HCT116 (cell line): ENCODE measurements at regions not wholly inside any gene's neighbourhood (a gene's known extent, or its start where the extent isn't known, plus 50 kb on each side); places are given as distances from the start of the nearest gene placed in this dataset.

Experiments
- ATAC-seq: fragments of 200-7000 bp; cut with Tn5 transposase; 2 replicates; pipeline ENCODE4 v1.9.1; 2020; ENCODE audit warnings: mild to moderate bottlenecking, moderate library complexity
- BruUV-seq: library from RNA; stranded (reverse); fragments of 400-500 nt; replicated peaks from 2 replicates; lab custom pipeline; 2021; lab: Mats Ljungman, UMichigan
- CTCF ChIA-PET: fragments of 300-600 bp; sonication (Branson Sonifier 250); formaldehyde crosslinking; loops from one replicate; lab custom pipeline; 2021; ENCODE audit warnings: antibody characterized with exemption; lab: Charles Lee
- POLR2A ChIA-PET: fragments of 300-600, 350-600 bp; sonication (Branson Sonifier 250); formaldehyde crosslinking; loops from one replicate; lab custom pipeline; 2021; ENCODE audit warnings: antibody characterized with exemption; lab: Charles Lee
- RAD21 ChIA-PET, 2 experiments: fragments of 300-600 bp; sonication (Branson Sonifier 250); formaldehyde crosslinking; loops; one replicate each; lab custom pipeline; 2023; ENCODE audit warnings: low total read pairs in 2 of 2; ENCODE audit not compliant: uncharacterized antibody in 2 of 2, unreplicated experiment in 2 of 2, low non-redundant PET in 1 of 2; lab: Charles Lee
- DNase-seq: peaks from one replicate; pipeline ENCODE4 v3.0.0-alpha.2; 2010; ENCODE audit warnings: low read depth, low spot score
- H2AFZ ChIP-seq: fragments of 200-600 bp; shearing (Covaris generic), sonication (generic); 2 replicates; pipeline ENCODE4 v1.6.1; 2017; ENCODE audit warnings: low read depth, mixed run types, mixed read lengths, antibody characterized with exemption, low read length; ENCODE audit not compliant: poor library complexity, severe bottlenecking
- H3K27ac ChIP-seq: 2 replicates; pipeline ENCODE4 v1.5.1; 2012; ENCODE audit warnings: low read depth, low read length
- H3K27me3 ChIP-seq: fragments of 200-600 bp; sonication (generic); 2 replicates; pipeline ENCODE4 v1.6.1; 2016; ENCODE audit warnings: mixed run types, low read length, mixed read lengths; ENCODE audit not compliant: insufficient read depth
- H3K36me3 ChIP-seq, 2 experiments: fragments of 200-500 bp in 1 of 2; fragments of 200-600 bp in 1 of 2; sonication (Bioruptor generic) in 1 of 2; sonication (generic) in 1 of 2; 2 replicates each; pipeline versions ENCODE4 v1.5.1 to v1.6.1; 2014 to 2016; ENCODE audit warnings: low read length in 2 of 2, inconsistent platforms in 1 of 2, mixed read lengths in 1 of 2, mixed run types in 1 of 2; ENCODE audit not compliant: insufficient read depth in 2 of 2, control insufficient read depth in 1 of 2
- H3K4me1 ChIP-seq, 2 experiments: fragments of 200-600 bp in 1 of 2; sonication (generic) in 1 of 2; 2 replicates each; pipeline versions ENCODE4 v1.5.1 to v1.6.1; 2012 to 2017; ENCODE audit warnings: low read length in 2 of 2, inconsistent platforms in 1 of 2, mild to moderate bottlenecking in 1 of 2, mixed read lengths in 1 of 2, mixed run types in 1 of 2, moderate library complexity in 1 of 2; ENCODE audit not compliant: insufficient read depth in 2 of 2, control insufficient read depth in 1 of 2
- H3K4me2 ChIP-seq: fragments of 200-600 bp; sonication (generic); 2 replicates; pipeline ENCODE4 v1.6.1; 2017; ENCODE audit warnings: mixed run types, low read length, mixed read lengths
- H3K4me3 ChIP-seq, 2 experiments: fragments of 200-600 bp in 1 of 2; sonication (generic) in 1 of 2; replicated peaks in 1 of 2; 2 replicates each; pipeline ENCODE4 v1.5.1; 2011 to 2016; ENCODE audit warnings: low read length in 2 of 2, control low read depth in 1 of 2, low read depth in 1 of 2, mild to moderate bottlenecking in 1 of 2, mixed read lengths in 1 of 2, mixed run types in 1 of 2
- H3K79me2 ChIP-seq: fragments of 200-600 bp; sonication (generic); 2 replicates; pipeline ENCODE4 v1.6.1; 2017; ENCODE audit warnings: mild to moderate bottlenecking, mixed run types, low read length, moderate library complexity, mixed read lengths; ENCODE audit not compliant: insufficient read depth
- H3K9ac ChIP-seq: fragments of 200-600 bp; sonication (generic); 2 replicates; pipeline ENCODE4 v1.6.1; 2016; ENCODE audit warnings: low read length, mixed read lengths
- H3K9me2 ChIP-seq: fragments of 200-600 bp; sonication (generic), shearing (Covaris generic); 2 replicates; pipeline ENCODE4 v1.6.1; 2017; ENCODE audit warnings: mixed run types, mild to moderate bottlenecking, moderate library complexity; ENCODE audit not compliant: insufficient read depth
- H3K9me3 ChIP-seq, 2 experiments: fragments of 200-500 bp in 1 of 2; fragments of 200-600 bp in 1 of 2; sonication (Bioruptor generic) in 1 of 2; sonication (generic) in 1 of 2; 2 replicates each; pipeline ENCODE4 v1.6.1; 2014 to 2017; ENCODE audit warnings: low read length in 2 of 2, mixed read lengths in 2 of 2, inconsistent platforms in 1 of 2, low read depth in 1 of 2, mild to moderate bottlenecking in 1 of 2, mixed run types in 1 of 2, moderate library complexity in 1 of 2; ENCODE audit not compliant: control insufficient read depth in 1 of 2, insufficient read depth in 1 of 2
- H4K20me1 ChIP-seq: fragments of 200-600 bp; sonication (generic), shearing (Covaris generic); 2 replicates; pipeline ENCODE4 v1.6.1; 2017; ENCODE audit warnings: mixed run types, mild to moderate bottlenecking, moderate library complexity; ENCODE audit not compliant: insufficient read depth
- ATF3 ChIP-seq: IDR thresholded peaks from 2 replicates; pipeline ENCODE4 v1.6.1; 2012
- CTCF ChIP-seq, 3 experiments: fragments of 200-600 bp in 1 of 3; sonication (generic) in 1 of 3; IDR thresholded peaks in 2 of 3; conservative IDR thresholded peaks in 1 of 3; 2 replicates each; pipeline ENCODE4 v1.5.1; 2012 to 2017; ENCODE audit warnings: low read depth in 2 of 3, low read length in 2 of 3, antibody characterized with exemption in 1 of 3, borderline replicate concordance in 1 of 3, control low read depth in 1 of 3, mild to moderate bottlenecking in 1 of 3, mixed read lengths in 1 of 3, mixed run types in 1 of 3, moderate library complexity in 1 of 3; ENCODE audit not compliant: insufficient read depth in 1 of 3
- EZH2 ChIP-seq: fragments of 200-600 bp; sonication (generic); IDR thresholded peaks from 2 replicates; pipeline ENCODE4 v1.6.1; 2017; ENCODE audit warnings: antibody characterized with exemption, mixed run types
- YY1 ChIP-seq: IDR thresholded peaks from 2 replicates; pipeline ENCODE4 v1.6.1; 2011; ENCODE audit warnings: low read length, low read depth, moderate library complexity, mild to moderate bottlenecking; ENCODE audit not compliant: insufficient replicate concordance; ENCODE audit errors: extremely low read depth
- ZBTB33 ChIP-seq: IDR thresholded peaks from 2 replicates; pipeline ENCODE4 v1.6.1; 2011; ENCODE audit warnings: mild to moderate bottlenecking, low read length, moderate library complexity; ENCODE audit not compliant: insufficient replicate concordance; ENCODE audit errors: extremely low read depth
- ZNF274 ChIP-seq: fragments of 200-500 bp; sonication (Bioruptor generic); IDR thresholded peaks from 2 replicates; pipeline ENCODE4 v1.6.1; 2014; ENCODE audit warnings: mild to moderate bottlenecking, low read depth, low read length, inconsistent platforms
- intact Hi-C: fragments of 100-400 bp; cut with micrococcal nuclease; formaldehyde crosslinking; loops from 2 replicates; pipeline ENCODE4 v1.10.0; 2022

GRCh38 chr1:208741296-208741695, 497.1 kb upstream of the PLXNA2 start:
- DNase-seq (no peak), ATAC-seq (no peak)
- Histone ChIP-seq H3K27ac (no peak overlapping the region), H3K9ac (no peak overlapping the region), H3K79me2 (no peaks in the 10 kb centered on the region), H3K36me3 (no peaks in the 10 kb centered on the region), H3K27me3 (no peaks in the 10 kb centered on the region), H3K4me2 (no peak overlapping the region), H3K4me3 (no peak overlapping the region), H2AFZ (no peak overlapping the region), H4K20me1 (no peaks in the 10 kb centered on the region), H3K4me1 (no peaks in the 10 kb centered on the region), H3K9me2 (no peaks in the 10 kb centered on the region), H3K9me3 (no peaks in the 10 kb centered on the region)
- POLR2A ChIA-PET: no interaction called here
- CTCF ChIA-PET: no interaction called here
- RAD21 ChIA-PET: no interaction called here
- intact Hi-C loops: no loop called here
- no peak for TF ChIP-seq ATF3
- no peak for TF ChIP-seq YY1
- TF ChIP-seq EZH2: no peak
- no peak for TF ChIP-seq ZBTB33
- TF ChIP-seq ZNF274: no peak
- TF ChIP-seq CTCF (IDR thresholded peaks at IDR 0.05 in 2 of 3, conservative IDR thresholded peaks at IDR 0.05 in 1 of 3; ENCODE audit: borderline replicate concordance in 1 of 3, insufficient read depth in 1 of 3, low read depth in 2 of 3, low read length in 2 of 3): no peak
- no TSS peak for BruUV-seq
